GM23338 (cell line): ENCODE measurements at regions not wholly inside any gene's neighbourhood (a gene's known extent, or its start where the extent isn't known, plus 50 kb on each side); places are given as distances from the start of the nearest gene placed in this dataset.

ENCODE experiments used
- ATAC-seq: fragments of 200-7000 bp; cut with Tn5 transposase; 3 replicates; pipeline ENCODE4 v1.9.1; 2020
- DNase-seq: peaks from one replicate; pipeline ENCODE4 v3.0.0-alpha.2; 2015; ENCODE audit warnings: low spot score
- H2AFZ ChIP-seq: fragments of 200-600 bp; sonication (generic); 2 replicates; pipeline ENCODE4 v1.8.0; 2016; ENCODE audit warnings: antibody characterized with exemption, mild to moderate bottlenecking, moderate library complexity
- H3F3A ChIP-seq: fragments of 200-600 bp; sonication (generic); replicated peaks from 2 replicates; pipeline ENCODE4 v1.8.0; 2017; ENCODE audit warnings: antibody characterized with exemption, mixed run types, low read depth
- H3K27ac ChIP-seq: fragments of 200-600 bp; sonication (generic); 2 replicates; pipeline ENCODE4 v1.6.1; 2016; ENCODE audit warnings: low read depth
- H3K27me3 ChIP-seq: fragments of 200-600 bp; sonication (generic); 2 replicates; pipeline ENCODE4 v1.8.0; 2016; ENCODE audit warnings: mild to moderate bottlenecking, mixed run types, moderate library complexity; ENCODE audit not compliant: insufficient read depth
- H3K36me3 ChIP-seq: fragments of 200-600 bp; sonication (generic); 2 replicates; pipeline ENCODE4 v1.8.0; 2016; ENCODE audit warnings: mild to moderate bottlenecking; ENCODE audit not compliant: insufficient read depth
- H3K4me1 ChIP-seq: fragments of 200-600 bp; sonication (generic); 2 replicates; pipeline ENCODE4 v1.8.0; 2016; ENCODE audit warnings: mild to moderate bottlenecking, moderate library complexity; ENCODE audit not compliant: insufficient read depth
- H3K4me2 ChIP-seq: fragments of 200-600 bp; sonication (generic); 2 replicates; pipeline ENCODE4 v1.7.1; 2017; ENCODE audit warnings: mixed run types
- H3K4me3 ChIP-seq: fragments of 200-600 bp; sonication (generic); 2 replicates; pipeline ENCODE4 v1.6.1; 2016; ENCODE audit warnings: mixed run types
- H3K79me2 ChIP-seq: fragments of 200-600 bp; sonication (generic); replicated peaks from 2 replicates; pipeline ENCODE4 v1.8.0; 2017; ENCODE audit warnings: mild to moderate bottlenecking; ENCODE audit not compliant: insufficient read depth
- H3K9me2 ChIP-seq: fragments of 200-600 bp; sonication (generic); 2 replicates; pipeline ENCODE4 v1.8.0; 2017; ENCODE audit not compliant: insufficient read depth
- H4K20me1 ChIP-seq: fragments of 200-600 bp; sonication (generic); replicated peaks from 2 replicates; pipeline ENCODE4 v1.8.0; 2017; ENCODE audit warnings: mild to moderate bottlenecking; ENCODE audit not compliant: insufficient read depth
- H3K27ac Mint-ChIP-seq: 2 replicates; pipeline ENCODE4 v1.8.0; 2020; ENCODE audit warnings: inconsistent platforms, mild to moderate bottlenecking, moderate library complexity, mixed read lengths
- H3K27me3 Mint-ChIP-seq: 3 replicates; pipeline ENCODE4 v1.8.0; 2022; ENCODE audit warnings: low read depth, mild to moderate bottlenecking, moderate library complexity, mixed read lengths, inconsistent platforms; ENCODE audit not compliant: insufficient read depth, poor library complexity
- H3K36me3 Mint-ChIP-seq: 3 replicates; pipeline ENCODE4 v1.8.0; 2021; ENCODE audit warnings: low read depth, mild to moderate bottlenecking, inconsistent platforms, moderate library complexity, mixed read lengths
- H3K4me1 Mint-ChIP-seq: 3 replicates; pipeline ENCODE4 v1.8.0; 2020; ENCODE audit warnings: mild to moderate bottlenecking, inconsistent platforms, mixed read lengths
- H3K4me3 Mint-ChIP-seq: 3 replicates; pipeline ENCODE4 v1.8.0; 2021; ENCODE audit warnings: moderate library complexity, mild to moderate bottlenecking, inconsistent platforms, mixed read lengths
- H3K9me3 Mint-ChIP-seq: 3 replicates; pipeline ENCODE4 v1.8.0; 2020; ENCODE audit warnings: moderate library complexity, mild to moderate bottlenecking, inconsistent platforms, mixed read lengths
- EZH2phosphoT487 ChIP-seq: fragments of 200-600 bp; sonication (generic); IDR thresholded peaks from one replicate; pipeline ENCODE4 v1.8.1; 2018; ENCODE audit warnings: antibody characterized with exemption; ENCODE audit not compliant: unreplicated experiment
- POLR2AphosphoS5 ChIP-seq: IDR thresholded peaks from 2 replicates; pipeline ENCODE4 v1.6.1; 2016; ENCODE audit warnings: antibody characterized with exemption, low read depth
- STAT1 ChIP-seq: IDR thresholded peaks from one replicate; pipeline ENCODE4 v1.6.1; 2016; ENCODE audit warnings: antibody characterized with exemption; ENCODE audit not compliant: unreplicated experiment
- ZNF114 ChIP-seq: fragments of 250-450 bp; sonication (Bioruptor Pico); IDR thresholded peaks from 2 replicates; pipeline ENCODE4 v1.5.0; 2020; ENCODE audit warnings: mild to moderate bottlenecking, moderate library complexity
- TF ChIP-seq, protein P1 (sequence below): fragments of 250-450 bp; sonication (Bioruptor Pico); IDR thresholded peaks from 2 replicates; pipeline ENCODE4 v1.5.0; 2020; ENCODE audit warnings: mild to moderate bottlenecking, moderate library complexity
- TF ChIP-seq, protein P2 (sequence below): IDR thresholded peaks from one replicate; pipeline ENCODE4 v1.6.1; 2018; ENCODE audit warnings: antibody characterized with exemption; ENCODE audit not compliant: unreplicated experiment
- TF ChIP-seq, protein P3 (sequence below), 2 experiments: fragments of 200-600 bp in 1 of 2; sonication (generic) in 1 of 2; conservative IDR thresholded peaks; 2 replicates each; pipeline versions ENCODE4 v1.5.1 to v1.6.1; 2016 to 2017; ENCODE audit warnings: antibody characterized with exemption in 2 of 2, low read depth in 2 of 2, mild to moderate bottlenecking in 2 of 2, moderate library complexity in 1 of 2

DNA sequence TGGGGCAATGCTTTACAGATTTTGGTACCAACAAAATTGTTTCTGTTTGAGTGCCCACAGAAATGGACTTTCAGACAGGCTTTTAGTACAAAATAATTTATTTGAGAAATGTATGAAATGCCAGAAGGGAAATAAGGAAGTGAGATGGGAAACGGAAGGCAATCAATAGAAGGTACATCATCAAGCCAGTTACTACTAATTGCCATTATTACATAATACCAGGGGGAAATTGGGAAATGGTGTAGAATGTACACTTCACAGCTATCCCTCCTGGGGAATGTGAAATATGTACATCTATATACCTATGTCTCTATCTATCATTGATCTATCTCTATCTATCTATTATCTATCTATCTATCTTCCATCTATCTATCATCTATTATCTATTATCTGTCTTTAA lies 264.6 kb upstream of the B3GALT2 start (continued):
- TF ChIP-seq, protein P1, sequence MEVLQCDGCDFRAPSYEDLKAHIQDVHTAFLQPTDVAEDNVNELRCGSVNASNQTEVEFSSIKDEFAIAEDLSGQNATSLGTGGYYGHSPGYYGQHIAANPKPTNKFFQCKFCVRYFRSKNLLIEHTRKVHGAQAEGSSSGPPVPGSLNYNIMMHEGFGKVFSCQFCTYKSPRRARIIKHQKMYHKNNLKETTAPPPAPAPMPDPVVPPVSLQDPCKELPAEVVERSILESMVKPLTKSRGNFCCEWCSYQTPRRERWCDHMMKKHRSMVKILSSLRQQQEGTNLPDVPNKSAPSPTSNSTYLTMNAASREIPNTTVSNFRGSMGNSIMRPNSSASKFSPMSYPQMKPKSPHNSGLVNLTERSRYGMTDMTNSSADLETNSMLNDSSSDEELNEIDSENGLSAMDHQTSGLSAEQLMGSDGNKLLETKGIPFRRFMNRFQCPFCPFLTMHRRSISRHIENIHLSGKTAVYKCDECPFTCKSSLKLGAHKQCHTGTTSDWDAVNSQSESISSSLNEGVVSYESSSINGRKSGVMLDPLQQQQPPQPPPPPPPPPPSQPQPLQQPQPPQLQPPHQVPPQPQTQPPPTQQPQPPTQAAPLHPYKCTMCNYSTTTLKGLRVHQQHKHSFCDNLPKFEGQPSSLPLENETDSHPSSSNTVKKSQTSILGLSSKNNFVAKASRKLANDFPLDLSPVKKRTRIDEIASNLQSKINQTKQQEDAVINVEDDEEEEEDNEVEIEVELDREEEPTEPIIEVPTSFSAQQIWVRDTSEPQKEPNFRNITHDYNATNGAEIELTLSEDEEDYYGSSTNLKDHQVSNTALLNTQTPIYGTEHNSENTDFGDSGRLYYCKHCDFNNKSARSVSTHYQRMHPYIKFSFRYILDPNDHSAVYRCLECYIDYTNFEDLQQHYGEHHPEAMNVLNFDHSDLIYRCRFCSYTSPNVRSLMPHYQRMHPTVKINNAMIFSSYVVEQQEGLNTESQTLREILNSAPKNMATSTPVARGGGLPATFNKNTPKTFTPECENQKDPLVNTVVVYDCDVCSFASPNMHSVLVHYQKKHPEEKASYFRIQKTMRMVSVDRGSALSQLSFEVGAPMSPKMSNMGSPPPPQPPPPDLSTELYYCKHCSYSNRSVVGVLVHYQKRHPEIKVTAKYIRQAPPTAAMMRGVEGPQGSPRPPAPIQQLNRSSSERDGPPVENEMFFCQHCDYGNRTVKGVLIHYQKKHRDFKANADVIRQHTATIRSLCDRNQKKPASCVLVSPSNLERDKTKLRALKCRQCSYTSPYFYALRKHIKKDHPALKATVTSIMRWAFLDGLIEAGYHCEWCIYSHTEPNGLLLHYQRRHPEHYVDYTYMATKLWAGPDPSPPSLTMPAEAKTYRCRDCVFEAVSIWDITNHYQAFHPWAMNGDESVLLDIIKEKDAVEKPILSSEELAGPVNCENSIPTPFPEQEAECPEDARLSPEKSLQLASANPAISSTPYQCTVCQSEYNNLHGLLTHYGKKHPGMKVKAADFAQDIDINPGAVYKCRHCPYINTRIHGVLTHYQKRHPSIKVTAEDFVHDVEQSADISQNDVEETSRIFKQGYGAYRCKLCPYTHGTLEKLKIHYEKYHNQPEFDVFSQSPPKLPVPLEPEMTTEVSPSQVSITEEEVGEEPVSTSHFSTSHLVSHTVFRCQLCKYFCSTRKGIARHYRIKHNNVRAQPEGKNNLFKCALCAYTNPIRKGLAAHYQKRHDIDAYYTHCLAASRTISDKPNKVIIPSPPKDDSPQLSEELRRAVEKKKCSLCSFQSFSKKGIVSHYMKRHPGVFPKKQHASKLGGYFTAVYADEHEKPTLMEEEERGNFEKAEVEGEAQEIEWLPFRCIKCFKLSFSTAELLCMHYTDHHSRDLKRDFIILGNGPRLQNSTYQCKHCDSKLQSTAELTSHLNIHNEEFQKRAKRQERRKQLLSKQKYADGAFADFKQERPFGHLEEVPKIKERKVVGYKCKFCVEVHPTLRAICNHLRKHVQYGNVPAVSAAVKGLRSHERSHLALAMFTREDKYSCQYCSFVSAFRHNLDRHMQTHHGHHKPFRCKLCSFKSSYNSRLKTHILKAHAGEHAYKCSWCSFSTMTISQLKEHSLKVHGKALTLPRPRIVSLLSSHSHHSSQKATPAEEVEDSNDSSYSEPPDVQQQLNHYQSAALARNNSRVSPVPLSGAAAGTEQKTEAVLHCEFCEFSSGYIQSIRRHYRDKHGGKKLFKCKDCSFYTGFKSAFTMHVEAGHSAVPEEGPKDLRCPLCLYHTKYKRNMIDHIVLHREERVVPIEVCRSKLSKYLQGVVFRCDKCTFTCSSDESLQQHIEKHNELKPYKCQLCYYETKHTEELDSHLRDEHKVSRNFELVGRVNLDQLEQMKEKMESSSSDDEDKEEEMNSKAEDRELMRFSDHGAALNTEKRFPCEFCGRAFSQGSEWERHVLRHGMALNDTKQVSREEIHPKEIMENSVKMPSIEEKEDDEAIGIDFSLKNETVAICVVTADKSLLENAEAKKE (CRISPR knock-in tag): no peak
- TF ChIP-seq EZH2phosphoT487: no peak

DNA sequence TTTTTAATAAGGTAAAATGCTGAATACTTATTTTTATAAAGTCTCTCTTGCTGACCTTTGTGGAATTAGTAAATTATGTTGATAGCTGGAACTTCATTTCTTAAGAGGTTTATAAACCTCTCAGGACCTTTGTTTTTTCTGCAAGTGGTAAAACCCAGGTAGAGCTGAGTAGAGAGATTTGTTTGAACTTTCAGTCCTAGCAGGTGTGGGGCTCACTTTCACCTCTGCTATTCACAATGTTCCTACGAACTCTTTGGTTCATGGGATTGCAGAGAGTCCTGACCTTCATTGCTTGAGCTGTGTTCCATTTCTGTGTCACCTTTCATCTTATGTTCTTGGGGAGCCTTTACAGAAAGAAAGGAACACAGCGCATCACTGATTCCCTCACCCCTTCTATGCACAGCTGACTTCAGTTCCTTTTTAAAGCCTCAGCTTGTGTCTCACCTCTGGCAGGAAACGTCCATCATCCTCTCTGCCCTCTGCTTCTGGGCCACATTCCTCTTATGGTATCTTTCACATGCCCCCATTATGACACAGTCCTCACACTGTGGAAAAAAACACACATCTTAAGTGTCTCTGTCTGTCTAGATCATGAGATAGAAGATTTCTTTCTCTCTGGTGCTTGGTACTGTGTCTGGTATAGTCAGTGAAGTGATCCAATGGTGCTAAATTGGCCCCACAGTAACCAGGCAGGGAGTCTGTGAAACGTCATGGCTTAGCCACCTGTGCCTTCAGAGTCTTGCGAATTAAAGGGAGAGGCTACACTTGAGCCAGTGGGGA lies 262.5 kb upstream of the B3GALT2 start:
- no peaks in the 10 kb centered on the region for H3K9me2 ChIP-seq
- Mint-ChIP-seq H3K4me1 (peaks cover 5% of the 10 kb centered on the region; the same call in 2 of the 3 replicates), H3K36me3 (no peaks in the 10 kb centered on the region), H3K9me3 (no peaks in the 10 kb centered on the region), H3K27me3 (no peaks in the 10 kb centered on the region), H3K27ac (no peak overlapping the region; the same call in 1 of the 2 replicates), H3K4me3 (no peak overlapping the region)
- no peak overlapping the region for H3K4me2 ChIP-seq
- no peak overlapping the region for H3K4me3 ChIP-seq
- H3K27ac ChIP-seq: no peak overlapping the region
- no peaks in the 10 kb centered on the region for H3K27me3 ChIP-seq
- no peaks in the 10 kb centered on the region for H3K79me2 ChIP-seq
- H4K20me1 ChIP-seq: no peaks in the 10 kb centered on the region
- H3K4me1 ChIP-seq: no peaks in the 10 kb centered on the region
- H3F3A ChIP-seq: no peaks in the 10 kb centered on the region
- 0 out of 2 replicates have a peak overlapping the region, but pooled peaks have one; percentile 72 for H2AFZ ChIP-seq
- DNase-seq: no peak
- no peak for ATAC-seq
- no peaks in the 10 kb centered on the region for H3K36me3 ChIP-seq
- TF ChIP-seq STAT1: no peak
- no peak for TF ChIP-seq EZH2phosphoT487
- no peak for TF ChIP-seq ZNF114 (CRISPR knock-in tag)
- TF ChIP-seq POLR2AphosphoS5: no peak
- TF ChIP-seq, protein P2, sequence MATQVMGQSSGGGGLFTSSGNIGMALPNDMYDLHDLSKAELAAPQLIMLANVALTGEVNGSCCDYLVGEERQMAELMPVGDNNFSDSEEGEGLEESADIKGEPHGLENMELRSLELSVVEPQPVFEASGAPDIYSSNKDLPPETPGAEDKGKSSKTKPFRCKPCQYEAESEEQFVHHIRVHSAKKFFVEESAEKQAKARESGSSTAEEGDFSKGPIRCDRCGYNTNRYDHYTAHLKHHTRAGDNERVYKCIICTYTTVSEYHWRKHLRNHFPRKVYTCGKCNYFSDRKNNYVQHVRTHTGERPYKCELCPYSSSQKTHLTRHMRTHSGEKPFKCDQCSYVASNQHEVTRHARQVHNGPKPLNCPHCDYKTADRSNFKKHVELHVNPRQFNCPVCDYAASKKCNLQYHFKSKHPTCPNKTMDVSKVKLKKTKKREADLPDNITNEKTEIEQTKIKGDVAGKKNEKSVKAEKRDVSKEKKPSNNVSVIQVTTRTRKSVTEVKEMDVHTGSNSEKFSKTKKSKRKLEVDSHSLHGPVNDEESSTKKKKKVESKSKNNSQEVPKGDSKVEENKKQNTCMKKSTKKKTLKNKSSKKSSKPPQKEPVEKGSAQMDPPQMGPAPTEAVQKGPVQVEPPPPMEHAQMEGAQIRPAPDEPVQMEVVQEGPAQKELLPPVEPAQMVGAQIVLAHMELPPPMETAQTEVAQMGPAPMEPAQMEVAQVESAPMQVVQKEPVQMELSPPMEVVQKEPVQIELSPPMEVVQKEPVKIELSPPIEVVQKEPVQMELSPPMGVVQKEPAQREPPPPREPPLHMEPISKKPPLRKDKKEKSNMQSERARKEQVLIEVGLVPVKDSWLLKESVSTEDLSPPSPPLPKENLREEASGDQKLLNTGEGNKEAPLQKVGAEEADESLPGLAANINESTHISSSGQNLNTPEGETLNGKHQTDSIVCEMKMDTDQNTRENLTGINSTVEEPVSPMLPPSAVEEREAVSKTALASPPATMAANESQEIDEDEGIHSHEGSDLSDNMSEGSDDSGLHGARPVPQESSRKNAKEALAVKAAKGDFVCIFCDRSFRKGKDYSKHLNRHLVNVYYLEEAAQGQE: no peak
- TF ChIP-seq, protein P3, sequence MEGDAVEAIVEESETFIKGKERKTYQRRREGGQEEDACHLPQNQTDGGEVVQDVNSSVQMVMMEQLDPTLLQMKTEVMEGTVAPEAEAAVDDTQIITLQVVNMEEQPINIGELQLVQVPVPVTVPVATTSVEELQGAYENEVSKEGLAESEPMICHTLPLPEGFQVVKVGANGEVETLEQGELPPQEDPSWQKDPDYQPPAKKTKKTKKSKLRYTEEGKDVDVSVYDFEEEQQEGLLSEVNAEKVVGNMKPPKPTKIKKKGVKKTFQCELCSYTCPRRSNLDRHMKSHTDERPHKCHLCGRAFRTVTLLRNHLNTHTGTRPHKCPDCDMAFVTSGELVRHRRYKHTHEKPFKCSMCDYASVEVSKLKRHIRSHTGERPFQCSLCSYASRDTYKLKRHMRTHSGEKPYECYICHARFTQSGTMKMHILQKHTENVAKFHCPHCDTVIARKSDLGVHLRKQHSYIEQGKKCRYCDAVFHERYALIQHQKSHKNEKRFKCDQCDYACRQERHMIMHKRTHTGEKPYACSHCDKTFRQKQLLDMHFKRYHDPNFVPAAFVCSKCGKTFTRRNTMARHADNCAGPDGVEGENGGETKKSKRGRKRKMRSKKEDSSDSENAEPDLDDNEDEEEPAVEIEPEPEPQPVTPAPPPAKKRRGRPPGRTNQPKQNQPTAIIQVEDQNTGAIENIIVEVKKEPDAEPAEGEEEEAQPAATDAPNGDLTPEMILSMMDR (conservative IDR thresholded peaks at IDR 0.05; ENCODE audit: low read depth in 2 of 2): no peak
